Left lung (tissue), 4 donors: ENCODE measurements at regions not wholly inside any gene's neighbourhood (a gene's known extent, or its start where the extent isn't known, plus 50 kb on each side); places are given as distances from the start of the nearest gene placed in this dataset.

Experiments used
- ATAC-seq: fragments of 200-7000 bp; cut with Tn5 transposase; one replicate; pipeline ENCODE4 v1.9.1; 2020; ENCODE audit warnings: moderate library complexity
- DNase-seq, 4 donors: peaks; one replicate each; pipeline ENCODE4 v3.0.0-alpha.2; 2013 to 2020
- H3K27ac ChIP-seq, 2 donors: fragments of 200-600 bp; sonication (generic) in 1 of 2; one replicate each; pipeline versions ENCODE4 v1.5.0 to v1.8.0; 2020 to 2021
- H3K27me3 ChIP-seq, 2 donors: fragments of 200-600 bp; sonication (generic) in 1 of 2; one replicate each; pipeline versions ENCODE4 v1.5.0 to v1.8.0; 2020 to 2021
- H3K36me3 ChIP-seq, 2 donors: fragments of 200-600 bp; sonication (generic) in 1 of 2; one replicate each; pipeline versions ENCODE4 v1.5.0 to v1.8.0; 2020 to 2021
- H3K4me1 ChIP-seq, 2 donors: fragments of 200-600 bp; one replicate each; pipeline ENCODE4 v1.8.0; 2021
- H3K4me3 ChIP-seq, 2 donors: fragments of 200-600 bp; sonication (generic) in 1 of 2; one replicate each; pipeline versions ENCODE4 v1.5.0 to v1.8.0; 2020 to 2021; ENCODE audit warnings: mild to moderate bottlenecking in 1 of 2
- H3K9me3 ChIP-seq, 2 donors: fragments of 200-600 bp; sonication (generic) in 1 of 2; one replicate each; pipeline versions ENCODE4 v1.5.0 to v1.8.0; 2020 to 2021
- intact Hi-C, 2 donors: fragments of 100-400 bp; cut with DNase I; formaldehyde crosslinking; loops; one replicate each; pipeline versions ENCODE4 v1.11.2 to v1.14.2; 2022
- TF ChIP-seq, protein P1 (sequence below), 2 donors: fragments of 200-600 bp; sonication (generic) in 1 of 2; IDR thresholded peaks; one replicate each; pipeline versions ENCODE4 v1.5.0 to v1.8.0; 2021; ENCODE audit warnings: antibody characterized with exemption in 2 of 2
- donor health status: DM: no; HTN: yes; CAD: no.
- donor health status: DM: no; HTN: no; CAD: no.

DNA sequence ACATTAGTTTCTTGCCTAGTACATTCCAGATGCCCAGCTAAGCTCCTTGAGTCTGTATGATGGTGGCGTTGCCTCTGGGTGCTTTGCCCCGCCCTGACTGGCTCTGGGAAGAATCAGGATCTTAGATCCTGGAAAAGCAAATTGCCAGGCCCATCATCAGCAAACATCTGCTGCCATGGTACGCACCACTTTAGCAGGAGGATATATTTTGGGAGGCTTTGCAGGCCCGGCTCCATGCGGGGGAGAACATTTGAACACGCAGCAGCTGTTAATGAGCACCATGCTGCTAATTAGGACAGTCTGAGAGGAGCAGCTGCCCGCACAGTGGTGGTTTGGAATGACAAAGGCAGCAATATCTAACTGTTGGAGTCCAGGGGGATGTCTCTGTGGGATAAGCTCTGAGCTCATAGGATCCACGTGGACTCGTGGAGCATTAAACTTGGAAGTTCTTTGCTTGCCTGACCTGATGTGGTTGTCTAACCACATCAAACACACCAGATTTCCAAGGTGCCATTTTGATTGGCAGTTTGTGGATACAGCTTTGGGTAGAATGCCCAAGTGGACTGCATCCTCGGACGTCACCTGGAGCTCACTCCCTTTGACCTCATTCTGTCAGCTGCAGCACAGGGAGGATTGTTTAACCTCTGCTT is 217.0 kb upstream of the ZBED5 start:
- no peak for DNase-seq
- TF ChIP-seq, protein P1, sequence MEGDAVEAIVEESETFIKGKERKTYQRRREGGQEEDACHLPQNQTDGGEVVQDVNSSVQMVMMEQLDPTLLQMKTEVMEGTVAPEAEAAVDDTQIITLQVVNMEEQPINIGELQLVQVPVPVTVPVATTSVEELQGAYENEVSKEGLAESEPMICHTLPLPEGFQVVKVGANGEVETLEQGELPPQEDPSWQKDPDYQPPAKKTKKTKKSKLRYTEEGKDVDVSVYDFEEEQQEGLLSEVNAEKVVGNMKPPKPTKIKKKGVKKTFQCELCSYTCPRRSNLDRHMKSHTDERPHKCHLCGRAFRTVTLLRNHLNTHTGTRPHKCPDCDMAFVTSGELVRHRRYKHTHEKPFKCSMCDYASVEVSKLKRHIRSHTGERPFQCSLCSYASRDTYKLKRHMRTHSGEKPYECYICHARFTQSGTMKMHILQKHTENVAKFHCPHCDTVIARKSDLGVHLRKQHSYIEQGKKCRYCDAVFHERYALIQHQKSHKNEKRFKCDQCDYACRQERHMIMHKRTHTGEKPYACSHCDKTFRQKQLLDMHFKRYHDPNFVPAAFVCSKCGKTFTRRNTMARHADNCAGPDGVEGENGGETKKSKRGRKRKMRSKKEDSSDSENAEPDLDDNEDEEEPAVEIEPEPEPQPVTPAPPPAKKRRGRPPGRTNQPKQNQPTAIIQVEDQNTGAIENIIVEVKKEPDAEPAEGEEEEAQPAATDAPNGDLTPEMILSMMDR (IDR thresholded peaks at IDR 0.05), result no peak

DNA sequence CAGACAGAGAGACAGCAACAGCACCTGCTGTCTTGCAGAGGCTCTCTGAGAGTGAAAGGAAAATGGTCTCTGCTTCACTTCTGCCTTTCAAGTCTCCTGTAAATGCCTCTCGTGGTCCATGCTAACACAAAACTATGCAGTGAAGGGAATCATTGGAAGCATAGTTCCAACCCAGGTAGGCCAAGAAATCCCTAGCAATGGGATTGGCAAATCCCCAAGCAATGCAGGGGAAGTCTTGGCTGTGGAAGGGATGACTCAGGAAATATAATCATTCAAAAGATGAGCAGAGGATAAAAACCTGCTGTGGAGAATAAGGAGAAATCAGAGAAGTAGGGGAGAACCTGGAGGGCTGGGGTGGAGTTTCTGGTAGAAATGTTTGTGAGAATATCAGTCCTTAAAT is 216.1 kb upstream of the ZBED5 start:
- TF ChIP-seq, protein P1 (IDR thresholded peaks at IDR 0.05), result no peak
- no peak overlapping the region for H3K4me3 ChIP-seq
- intact Hi-C loops, result no loop called here
- ATAC-seq (no peak), DNase-seq (no peak)
- H3K36me3 ChIP-seq, result no peaks in the 10 kb centered on the region
- H3K4me1 ChIP-seq, result no peaks in the 10 kb centered on the region
- H3K27me3 ChIP-seq, result no peaks in the 10 kb centered on the region
- H3K9me3 ChIP-seq, result no peaks in the 10 kb centered on the region
- H3K27ac ChIP-seq, result no peak overlapping the region

More for the DNA sequence above, 217.0 kb upstream of the ZBED5 start:
- Histone ChIP-seq H3K27ac (no peak overlapping the region), H3K9me3 (no peaks in the 10 kb centered on the region), H3K27me3 (no peaks in the 10 kb centered on the region), H3K36me3 (no peaks in the 10 kb centered on the region), H3K4me3 (no peak overlapping the region), H3K4me1 (no peaks in the 10 kb centered on the region)
- ATAC-seq, result no peak
- intact Hi-C loops, result no loop called here

DNA sequence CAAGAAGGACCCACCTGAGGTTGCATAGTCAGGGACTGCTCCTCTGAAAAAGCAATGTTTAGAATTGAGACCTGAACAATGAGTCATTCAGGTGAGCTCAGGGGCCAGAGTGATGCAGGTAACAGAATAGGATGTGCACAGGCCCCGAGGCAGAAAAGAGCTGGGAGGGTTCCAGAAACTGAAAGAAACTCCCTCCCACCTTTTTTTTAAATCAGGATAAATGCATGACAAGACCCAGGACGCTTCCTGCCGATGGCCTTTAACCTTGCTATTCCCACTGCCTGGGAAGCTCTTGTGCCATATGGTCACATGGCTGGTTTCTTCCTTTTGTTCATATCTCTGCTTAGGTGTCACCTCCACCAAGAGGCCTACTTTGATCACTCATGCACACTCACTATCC is 214.2 kb upstream of the ZBED5 start:
- TF ChIP-seq, protein P1 (IDR thresholded peaks at IDR 0.05), result no peak
- intact Hi-C loops, result no loop called here
- DNase-seq (no peak), ATAC-seq (no peak)
- Histone ChIP-seq H3K36me3 (no peaks in the 10 kb centered on the region), H3K4me1 (no peaks in the 10 kb centered on the region), H3K27ac (no peak overlapping the region), H3K27me3 (no peaks in the 10 kb centered on the region), H3K4me3 (no peak overlapping the region), H3K9me3 (no peaks in the 10 kb centered on the region)

DNA sequence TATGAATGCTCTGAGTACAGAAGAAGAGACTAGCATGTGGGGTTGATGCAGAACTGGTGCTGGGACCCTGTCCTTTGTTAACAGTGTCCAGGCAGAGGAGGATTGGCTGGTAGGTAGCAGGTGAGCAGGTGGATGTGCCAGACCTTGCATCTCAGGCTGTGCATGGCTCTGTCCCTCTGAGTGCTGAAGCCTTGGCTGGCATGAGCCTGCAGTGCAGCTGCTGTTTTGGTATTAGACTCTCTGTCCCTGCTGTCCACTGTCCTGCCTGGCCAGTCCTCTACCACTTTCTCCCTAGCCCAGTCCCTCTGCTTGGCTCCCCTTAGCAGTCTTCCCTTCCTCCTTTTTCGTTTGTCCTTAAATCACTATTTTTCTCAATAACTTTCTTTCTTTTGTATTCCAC is 213.6 kb upstream of the ZBED5 start:
- DNase-seq, result no peak
- no peak for ATAC-seq
- Histone ChIP-seq H3K27ac (no peak overlapping the region), H3K27me3 (no peaks in the 10 kb centered on the region), H3K36me3 (no peaks in the 10 kb centered on the region), H3K4me1 (no peaks in the 10 kb centered on the region), H3K9me3 (no peaks in the 10 kb centered on the region), H3K4me3 (no peak overlapping the region)
- TF ChIP-seq, protein P1 (IDR thresholded peaks at IDR 0.05), result no peak
- intact Hi-C loops, result no loop called here

DNA sequence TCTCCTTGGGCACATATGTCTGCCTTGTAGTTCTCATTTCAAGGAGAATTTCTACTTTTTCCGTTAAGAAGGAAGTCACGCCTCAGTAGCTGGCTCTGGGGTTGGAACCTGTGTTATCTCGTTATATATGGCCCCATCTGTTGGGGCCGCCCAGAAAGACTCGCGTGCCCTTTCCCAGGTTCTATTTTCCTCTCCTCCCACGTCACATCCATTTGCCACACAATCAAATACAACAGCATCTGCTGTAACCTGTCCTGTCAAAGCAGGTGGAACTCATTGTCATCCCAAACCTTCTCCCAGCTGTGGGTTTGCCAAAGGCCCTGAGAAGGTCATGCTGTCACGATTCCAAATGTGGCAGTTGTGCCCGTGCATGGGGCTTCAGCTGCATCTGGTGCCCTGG is 213.1 kb upstream of the ZBED5 start:
- intact Hi-C loops, result no loop called here
- Histone ChIP-seq H3K4me1 (no peaks in the 10 kb centered on the region), H3K27ac (no peak overlapping the region), H3K4me3 (no peak overlapping the region), H3K27me3 (no peaks in the 10 kb centered on the region), H3K9me3 (no peaks in the 10 kb centered on the region), H3K36me3 (no peaks in the 10 kb centered on the region)
- ATAC-seq, result no peak
- TF ChIP-seq, protein P1 (IDR thresholded peaks at IDR 0.05), result no peak
- no peak for DNase-seq
